ENCODE measurements at regions not wholly inside any gene's neighbourhood (a gene's known extent, or its start where the extent isn't known, plus 50 kb on each side); places are given as distances from the start of the nearest gene placed in this dataset.

GRCh38 chrX:2618516-2618915, 72.6 kb upstream of the CD99 start:
- no peaks in the 10 kb centered on the region for H3K27me3 ChIP-seq (ENCODE audit: control insufficient read depth in 4 of 4, insufficient read depth in 4 of 4, low read length in 3 of 4)
- DNase-seq (ENCODE audit: low spot score): no peak
- no peaks in the 10 kb centered on the region for H3K9me3 ChIP-seq (ENCODE audit: control insufficient read depth in 4 of 4, low read length in 3 of 4)
- 64% methylated on average over 4 of the region's 4 CpGs for WGBS
- peaks cover 0 to 2% (median 0%) of the 10 kb centered on the region in 4 donors for H3K36me3 ChIP-seq (ENCODE audit: control insufficient read depth in 4 of 4, insufficient read depth in 3 of 4, low read depth in 1 of 4, low read length in 3 of 4)
- TF ChIP-seq YY1 (IDR thresholded peaks at IDR 0.05) (no peak), CTCF (IDR thresholded peaks at IDR 0.05; ENCODE audit: low read depth, low read length, missing input control) (no peak), RXRA (IDR thresholded peaks at IDR 0.05) (no peak), TAF1 (conservative IDR thresholded peaks at IDR 0.05) (no peak), RAD21 (IDR thresholded peaks at IDR 0.05) (no peak), SP1 (IDR thresholded peaks at IDR 0.05) (no peak), ZBTB33 (IDR thresholded peaks at IDR 0.05) (no peak), NR2F2 (IDR thresholded peaks at IDR 0.05) (no peak), GABPA (IDR thresholded peaks at IDR 0.05 in 1 of 2, conservative IDR thresholded peaks at IDR 0.05 in 1 of 2) (no peak), MAX (IDR thresholded peaks at IDR 0.05) (no peak), HNF4A (conservative IDR thresholded peaks at IDR 0.05) (no peak), JUND (IDR thresholded peaks at IDR 0.05) (no peak), FOXA1 (IDR thresholded peaks at IDR 0.05) (no peak), REST (IDR thresholded peaks at IDR 0.05) (no peak), HNF4G (IDR thresholded peaks at IDR 0.05) (no peak), FOXA2 (IDR thresholded peaks at IDR 0.05) (no peak), ATF3 (IDR thresholded peaks at IDR 0.05) (no peak)
- no peak overlapping the region for H3K9ac ChIP-seq (ENCODE audit: low read depth in 1 of 2, low read length in 2 of 2)
- H3K27ac ChIP-seq (ENCODE audit: low read depth in 1 of 2, low read length in 2 of 2): no peak overlapping the region
- H3K4me1 ChIP-seq (ENCODE audit: control insufficient read depth in 4 of 4, insufficient read depth in 4 of 4, low read length in 3 of 4): no peaks in the 10 kb centered on the region
- H3K4me3 ChIP-seq (ENCODE audit: low read depth in 1 of 3, low read length in 3 of 3): no peak overlapping the region

- Histone ChIP-seq H3K27me3 (ENCODE audit: control insufficient read depth in 4 of 4, insufficient read depth in 4 of 4, low read length in 3 of 4) (no peaks in the 10 kb centered on the region), H3K4me1 (ENCODE audit: control insufficient read depth in 4 of 4, insufficient read depth in 4 of 4, low read length in 3 of 4) (peaks cover 0 to 7% (median 2%) of the 10 kb centered on the region in 4 donors), H3K36me3 (ENCODE audit: control insufficient read depth in 4 of 4, insufficient read depth in 3 of 4, low read depth in 1 of 4, low read length in 3 of 4) (peaks cover 0 to 2% (median 0%) of the 10 kb centered on the region in 4 donors), H3K9me3 (ENCODE audit: control insufficient read depth in 4 of 4, low read length in 3 of 4) (no peaks in the 10 kb centered on the region), H3K4me3 (ENCODE audit: low read depth in 1 of 3, low read length in 3 of 3) (no peak overlapping the region), H3K9ac (ENCODE audit: low read depth in 1 of 2, low read length in 2 of 2) (no peak overlapping the region), H3K27ac (ENCODE audit: low read depth in 1 of 2, low read length in 2 of 2) (no peak overlapping the region)
- WGBS: 67% methylated on average over 3 of the region's 3 CpGs
- TF ChIP-seq MAX (IDR thresholded peaks at IDR 0.05) (no peak), RAD21 (IDR thresholded peaks at IDR 0.05) (peak in 1 of 2 donors; percentile 25)
- no peak for DNase-seq (ENCODE audit: low spot score)
Measured at GRCh38 chrX:2614911-2615310, 76.2 kb upstream of the CD99 start.

Measured in liver (tissue), 8 donors.